Gastroesophageal sphincter (tissue), 4 donors: ENCODE measurements at regions not wholly inside any gene's neighbourhood (a gene's known extent, or its start where the extent isn't known, plus 50 kb on each side); places are given as distances from the start of the nearest gene placed in this dataset.

Source experiments
- ATAC-seq: fragments of 150-250 bp; one replicate; pipeline ENCODE4 v1.9.1; 2016; ENCODE audit warnings: mild to moderate bottlenecking, moderate library complexity
- H3K27ac ChIP-seq, 4 donors: fragments of 200-600 bp; sonication (generic) in 3 of 4; 1 replicate in 3 of 4; 2 replicates in 1 of 4; pipeline ENCODE4 v1.5.1; 2016 to 2019
- H3K27me3 ChIP-seq: fragments of 200-600 bp; sonication (generic); one replicate; pipeline ENCODE4 v1.5.1; 2019
- H3K36me3 ChIP-seq, 2 donors: fragments of 200-600 bp; sonication (generic); one replicate each; pipeline ENCODE4 v1.5.1; 2019; ENCODE audit warnings: control low read depth in 1 of 2
- H3K4me1 ChIP-seq, 3 donors: fragments of 200-600 bp; sonication (generic); 1 replicate in 2 of 3; 2 replicates in 1 of 3; pipeline ENCODE4 v1.5.1; 2016 to 2019; ENCODE audit warnings: control low read depth in 2 of 3
- H3K4me3 ChIP-seq, 2 donors: fragments of 200-600 bp; sonication (generic); one replicate each; pipeline ENCODE4 v1.5.1; 2019; ENCODE audit warnings: mild to moderate bottlenecking in 1 of 2, moderate library complexity in 1 of 2
- H3K9me3 ChIP-seq, 3 donors: fragments of 200-600 bp; sonication (generic); one replicate each; pipeline ENCODE4 v1.5.1; 2017 to 2019; ENCODE audit warnings: control low read depth in 2 of 3
- CTCF ChIP-seq, 4 experiments: fragments of 200-600 bp in 2 of 4; fragments of 450-650 bp in 2 of 4; sonication (generic) in 1 of 4; IDR thresholded peaks; one replicate each; pipeline ENCODE4 v1.5.1; 2017 to 2019; ENCODE audit warnings: antibody characterized with exemption in 4 of 4, mild to moderate bottlenecking in 2 of 4, moderate library complexity in 2 of 4
- EP300 ChIP-seq: sonication (generic); formaldehyde crosslinking; IDR thresholded peaks from one replicate; pipeline ENCODE4 v1.6.1; 2017; ENCODE audit warnings: antibody characterized with exemption, mild to moderate bottlenecking
- POLR2A ChIP-seq, 2 donors: fragments of 450-650 bp; IDR thresholded peaks; one replicate each; pipeline ENCODE4 v1.6.1; 2017; ENCODE audit warnings: antibody characterized with exemption in 2 of 2, mild to moderate bottlenecking in 2 of 2, moderate library complexity in 1 of 2
- POLR2AphosphoS5 ChIP-seq: sonication (generic); formaldehyde crosslinking; IDR thresholded peaks from one replicate; pipeline ENCODE4 v1.6.1; 2017; ENCODE audit warnings: antibody characterized with exemption
- WGBS, 2 donors: methylation state at CpG; one replicate each; pipeline ENCODE4 v1.1.5; 2018; ENCODE audit warnings: low coverage in 1 of 2; 5-methylcytosine and 5-hydroxymethylcytosine counted together

GRCh38 chr5:125286271-125286670 is 539.8 kb upstream of the ZNF608 start:
- no peak for ATAC-seq
- TF ChIP-seq EP300 (no peak), CTCF (IDR thresholded peaks at IDR 0.05) (no peak), POLR2AphosphoS5 (no peak), POLR2A (IDR thresholded peaks at IDR 0.05) (no peak)
- WGBS, 2 donors = 77 to 84% methylated on average over 4 of the region's 4 CpGs

GRCh38 chr5:125289606-125290005 is 543.2 kb upstream of the ZNF608 start:
- peaks cover 0 to 9% (median 0%) of the 10 kb centered on the region in 3 donors for H3K4me1 ChIP-seq
- no peak overlapping the region for H3K4me3 ChIP-seq
- H3K27ac ChIP-seq = no peak overlapping the region
- TF ChIP-seq EP300 (no peak), CTCF (IDR thresholded peaks at IDR 0.05) (no peak), POLR2AphosphoS5 (no peak), POLR2A (IDR thresholded peaks at IDR 0.05) (no peak)
- H3K9me3 ChIP-seq = no peaks in the 10 kb centered on the region
- ATAC-seq = no peak
- H3K36me3 ChIP-seq = no peaks in the 10 kb centered on the region
- no peaks in the 10 kb centered on the region for H3K27me3 ChIP-seq

More at GRCh38 chr5:125286271-125286670, 539.8 kb upstream of the ZNF608 start:
- no peaks in the 10 kb centered on the region for H3K36me3 ChIP-seq
- H3K27me3 ChIP-seq = no peaks in the 10 kb centered on the region
- no peaks in the 10 kb centered on the region for H3K4me1 ChIP-seq
- no peak overlapping the region for H3K4me3 ChIP-seq
- no peak overlapping the region for H3K27ac ChIP-seq
- no peaks in the 10 kb centered on the region for H3K9me3 ChIP-seq

- 73 to 84% methylated on average over 2 to 3 of the region's 5 CpGs for WGBS, 2 donors
- no peaks in the 10 kb centered on the region for H3K27me3 ChIP-seq
- no peak for ATAC-seq
- TF ChIP-seq EP300 (no peak), POLR2A (IDR thresholded peaks at IDR 0.05) (no peak), POLR2AphosphoS5 (no peak), CTCF (IDR thresholded peaks at IDR 0.05) (no peak)
- H3K27ac ChIP-seq = no peak overlapping the region
- no peaks in the 10 kb centered on the region for H3K36me3 ChIP-seq
- H3K9me3 ChIP-seq = no peaks in the 10 kb centered on the region
- no peak overlapping the region for H3K4me3 ChIP-seq
- H3K4me1 ChIP-seq = peaks cover 0 to 9% (median 0%) of the 10 kb centered on the region in 3 donors
Measured at GRCh38 chr5:125290935-125291334, 544.5 kb upstream of the ZNF608 start.

GRCh38 chr5:125291447-125291846 is 545.0 kb upstream of the ZNF608 start:
- Histone ChIP-seq H3K36me3 (no peaks in the 10 kb centered on the region), H3K4me3 (no peak overlapping the region), H3K27me3 (no peaks in the 10 kb centered on the region), H3K4me1 (peaks cover 0 to 9% (median 0%) of the 10 kb centered on the region in 3 donors), H3K27ac (no peak overlapping the region), H3K9me3 (no peaks in the 10 kb centered on the region)
- WGBS, 2 donors = 76 to 81% methylated on average over 4 of the region's 4 CpGs
- ATAC-seq = no peak
- TF ChIP-seq POLR2A (IDR thresholded peaks at IDR 0.05) = no peak

- Histone ChIP-seq H3K9me3 (no peaks in the 10 kb centered on the region), H3K4me3 (no peak overlapping the region), H3K27ac (no peak overlapping the region), H3K27me3 (no peaks in the 10 kb centered on the region), H3K4me1 (peaks cover 0 to 9% (median 0%) of the 10 kb centered on the region in 3 donors), H3K36me3 (no peaks in the 10 kb centered on the region)
- TF ChIP-seq CTCF (IDR thresholded peaks at IDR 0.05) = no peak
- TF ChIP-seq EP300 = no peak
- no peak for TF ChIP-seq POLR2AphosphoS5
- TF ChIP-seq POLR2A (IDR thresholded peaks at IDR 0.05) = no peak
- 83% methylated on average over 1 of the region's 1 CpG; no CpG with 5 or more reads in 1 of the 2 donors for WGBS, 2 donors
- no peak for ATAC-seq
Measured at GRCh38 chr5:125293223-125293622, 546.8 kb upstream of the ZNF608 start.
